DND-41 (cell line): ENCODE measurements at regions not wholly inside any gene's neighbourhood (a gene's known extent, or its start where the extent isn't known, plus 50 kb on each side); places are given as distances from the start of the nearest gene placed in this dataset.

Experiments
- ATAC-seq: fragments of 200-7000 bp; cut with Tn5 transposase; 3 replicates; pipeline ENCODE4 v1.9.1; 2021; ENCODE audit warnings: low read depth; ENCODE audit not compliant: insufficient read depth
- DNase-seq: peaks from one replicate; pipeline ENCODE4 v3.0.0-alpha.2; 2020
- H2AFZ ChIP-seq: 2 replicates; pipeline ENCODE4 v1.6.0; 2012; ENCODE audit warnings: low read depth, low read length
- H3K27ac ChIP-seq: 2 replicates; pipeline ENCODE4 v1.5.1; 2012; ENCODE audit warnings: low read length, inconsistent platforms
- H3K27me3 ChIP-seq: fragments of 200-600 bp; sonication (generic); 2 replicates; pipeline ENCODE4 v1.6.0; 2012; ENCODE audit warnings: low read length, mild to moderate bottlenecking, inconsistent platforms; ENCODE audit not compliant: insufficient read depth, poor library complexity
- H3K36me3 ChIP-seq: 2 replicates; pipeline ENCODE4 v1.5.1; 2012; ENCODE audit warnings: low read length, inconsistent platforms; ENCODE audit not compliant: insufficient read depth
- H3K4me1 ChIP-seq: 2 replicates; pipeline ENCODE4 v1.5.1; 2012; ENCODE audit warnings: mild to moderate bottlenecking, low read length; ENCODE audit not compliant: insufficient read depth
- H3K4me2 ChIP-seq: 2 replicates; pipeline ENCODE4 v1.6.0; 2012; ENCODE audit warnings: mild to moderate bottlenecking, moderate library complexity, low read length, inconsistent platforms; ENCODE audit not compliant: insufficient read depth
- H3K4me3 ChIP-seq, 2 experiments: fragments of 200-600 bp in 1 of 2; shearing (Covaris generic) in 1 of 2; 2 replicates each; pipeline ENCODE4 v1.5.1; 2012 to 2016; ENCODE audit warnings: inconsistent platforms in 2 of 2, low read length in 2 of 2, mild to moderate bottlenecking in 2 of 2, low read depth in 1 of 2, moderate library complexity in 1 of 2
- H3K79me2 ChIP-seq: 2 replicates; pipeline ENCODE4 v1.6.0; 2012; ENCODE audit warnings: low read length, inconsistent platforms; ENCODE audit not compliant: insufficient read depth
- H3K9ac ChIP-seq: 2 replicates; pipeline ENCODE4 v1.6.0; 2012; ENCODE audit warnings: low read depth, mild to moderate bottlenecking, inconsistent platforms, low read length, moderate library complexity
- H3K9me3 ChIP-seq: 2 replicates; pipeline ENCODE4 v1.5.1; 2012; ENCODE audit warnings: low read length, moderate library complexity, mild to moderate bottlenecking, inconsistent platforms; ENCODE audit not compliant: insufficient read depth, severe bottlenecking
- H4K20me1 ChIP-seq: 2 replicates; pipeline ENCODE4 v1.6.0; 2012; ENCODE audit warnings: low read length; ENCODE audit not compliant: insufficient read depth
- CTCF ChIP-seq: IDR thresholded peaks from 2 replicates; pipeline ENCODE4 v1.5.1; 2012; ENCODE audit warnings: borderline replicate concordance, low read length, moderate library complexity, mild to moderate bottlenecking; ENCODE audit not compliant: poor library complexity, severe bottlenecking; ENCODE audit errors: extremely low read depth
- EZH2 ChIP-seq: IDR thresholded peaks from 3 replicates; pipeline ENCODE4 v1.6.1; 2012; ENCODE audit warnings: borderline replicate concordance, low read depth, mild to moderate bottlenecking, moderate library complexity, low read length, inconsistent platforms; ENCODE audit not compliant: severe bottlenecking

GRCh38 chr16:64740261-64740660, 381.6 kb downstream of the CDH11 start:
- no peaks in the 10 kb centered on the region for H3K4me1 ChIP-seq
- no peak overlapping the region for H3K9ac ChIP-seq
- DNase-seq (no peak), ATAC-seq (no peak)
- no peak overlapping the region for H3K27ac ChIP-seq
- H3K4me2 ChIP-seq, result no peak overlapping the region
- no peaks in the 10 kb centered on the region for H3K27me3 ChIP-seq
- no peak overlapping the region for H2AFZ ChIP-seq
- H4K20me1 ChIP-seq, result no peaks in the 10 kb centered on the region
- H3K79me2 ChIP-seq, result no peaks in the 10 kb centered on the region
- no peaks in the 10 kb centered on the region for H3K9me3 ChIP-seq
- no peaks in the 10 kb centered on the region for H3K36me3 ChIP-seq
- H3K4me3 ChIP-seq, result no peak overlapping the region
- TF ChIP-seq EZH2 (no peak), CTCF (no peak)

- H3K4me3 ChIP-seq, result no peak overlapping the region
- H4K20me1 ChIP-seq, result no peaks in the 10 kb centered on the region
- TF ChIP-seq EZH2 (no peak), CTCF (no peak)
- no peaks in the 10 kb centered on the region for H3K9me3 ChIP-seq
- no peak for ATAC-seq
- H3K4me2 ChIP-seq, result no peak overlapping the region
- no peak overlapping the region for H2AFZ ChIP-seq
- no peaks in the 10 kb centered on the region for H3K79me2 ChIP-seq
- no peaks in the 10 kb centered on the region for H3K36me3 ChIP-seq
- H3K27ac ChIP-seq, result no peak overlapping the region
- H3K9ac ChIP-seq, result no peak overlapping the region
- H3K27me3 ChIP-seq, result no peaks in the 10 kb centered on the region
- H3K4me1 ChIP-seq, result no peaks in the 10 kb centered on the region
- no peak for DNase-seq
These were observed 383.4 kb downstream of the CDH11 start for GRCh38 chr16:64738321-64738960.

- ATAC-seq (no peak), DNase-seq (no peak)
- no peaks in the 10 kb centered on the region for H3K36me3 ChIP-seq
- H3K9ac ChIP-seq, result no peak overlapping the region
- no peak overlapping the region for H2AFZ ChIP-seq
- no peak overlapping the region for H3K27ac ChIP-seq
- no peaks in the 10 kb centered on the region for H3K9me3 ChIP-seq
- no peak overlapping the region for H3K4me3 ChIP-seq
- H3K4me1 ChIP-seq, result no peaks in the 10 kb centered on the region
- TF ChIP-seq EZH2 (no peak), CTCF (no peak)
- H4K20me1 ChIP-seq, result no peaks in the 10 kb centered on the region
- no peak overlapping the region for H3K4me2 ChIP-seq
- no peaks in the 10 kb centered on the region for H3K27me3 ChIP-seq
- no peaks in the 10 kb centered on the region for H3K79me2 ChIP-seq
These were observed 385.0 kb downstream of the CDH11 start for GRCh38 chr16:64736857-64737256.
